GOT3 (cell line): ENCODE measurements at regions not wholly inside any gene's neighbourhood (a gene's known extent, or its start where the extent isn't known, plus 50 kb on each side); places are given as distances from the start of the nearest gene placed in this dataset.
"Not testable (repeated sequence)": the region's sequence is repeated elsewhere in the genome, so short reads cannot be mapped to it uniquely, and the experiment has no call there.

ENCODE experiments used
- DNase-seq: peaks from one replicate; lab custom pipeline; 2025; ENCODE audit warnings: mixed read lengths; lab: John Stamatoyannopoulos, UW

GRCh38 chr18:59848002-59848401 is 51.8 kb upstream of the PMAIP1 start:
- DNase-seq, result no peak

DNA sequence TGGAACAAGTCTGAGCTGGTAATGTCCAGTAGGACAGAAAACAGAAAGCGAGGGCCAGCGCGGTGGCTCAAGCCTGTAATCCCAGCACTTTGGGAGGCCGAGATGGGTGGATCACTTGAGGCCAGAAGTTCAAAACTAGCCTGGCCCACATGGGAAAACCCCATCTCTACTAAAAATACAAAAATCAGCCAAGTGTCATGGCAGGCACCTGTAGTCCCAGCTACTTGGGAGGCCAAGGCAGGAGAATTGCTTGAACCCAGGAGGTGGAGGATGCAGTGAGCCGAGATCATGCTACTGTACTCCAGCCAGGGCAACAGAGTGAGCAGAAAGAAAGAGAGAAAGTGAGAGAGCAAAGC is 52.3 kb upstream of the PMAIP1 start:
- not testable (repeated sequence) for DNase-seq

DNA sequence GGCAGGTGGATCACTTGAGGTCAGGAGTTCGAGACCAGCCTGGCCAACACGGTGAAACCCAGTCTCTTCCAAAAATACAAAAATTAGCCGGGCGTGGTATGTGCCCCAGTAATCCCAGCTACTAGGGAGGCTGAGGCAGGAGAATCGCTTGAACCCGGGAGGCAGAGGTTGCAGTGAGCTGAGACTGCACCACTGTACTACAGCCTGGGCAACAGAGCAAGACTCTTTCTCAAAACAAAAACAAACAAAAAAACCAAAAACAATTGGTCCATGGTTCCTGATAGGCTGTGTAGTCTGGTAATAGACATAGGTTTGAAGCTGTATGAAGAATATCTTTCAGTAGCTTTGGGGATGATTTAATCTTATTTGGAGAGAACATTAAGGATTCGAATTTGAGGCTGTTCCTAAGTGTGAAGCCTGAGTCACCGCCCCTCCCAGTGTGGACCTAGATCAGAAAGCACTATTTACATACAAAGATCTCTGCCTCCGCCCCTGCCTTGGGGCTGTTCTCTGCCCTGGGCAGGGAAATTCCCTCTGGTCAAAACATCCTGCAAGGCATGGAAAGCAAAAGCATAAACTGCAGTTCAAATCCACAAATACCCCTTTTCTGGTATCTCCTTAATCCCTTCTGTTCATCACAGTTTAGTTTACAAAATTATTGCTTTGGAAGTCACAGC is 52.8 kb upstream of the PMAIP1 start:
- DNase-seq, result no peak

GRCh38 chr18:59842947-59843346 is 56.8 kb upstream of the PMAIP1 start:
- DNase-seq, result no peak

DNA sequence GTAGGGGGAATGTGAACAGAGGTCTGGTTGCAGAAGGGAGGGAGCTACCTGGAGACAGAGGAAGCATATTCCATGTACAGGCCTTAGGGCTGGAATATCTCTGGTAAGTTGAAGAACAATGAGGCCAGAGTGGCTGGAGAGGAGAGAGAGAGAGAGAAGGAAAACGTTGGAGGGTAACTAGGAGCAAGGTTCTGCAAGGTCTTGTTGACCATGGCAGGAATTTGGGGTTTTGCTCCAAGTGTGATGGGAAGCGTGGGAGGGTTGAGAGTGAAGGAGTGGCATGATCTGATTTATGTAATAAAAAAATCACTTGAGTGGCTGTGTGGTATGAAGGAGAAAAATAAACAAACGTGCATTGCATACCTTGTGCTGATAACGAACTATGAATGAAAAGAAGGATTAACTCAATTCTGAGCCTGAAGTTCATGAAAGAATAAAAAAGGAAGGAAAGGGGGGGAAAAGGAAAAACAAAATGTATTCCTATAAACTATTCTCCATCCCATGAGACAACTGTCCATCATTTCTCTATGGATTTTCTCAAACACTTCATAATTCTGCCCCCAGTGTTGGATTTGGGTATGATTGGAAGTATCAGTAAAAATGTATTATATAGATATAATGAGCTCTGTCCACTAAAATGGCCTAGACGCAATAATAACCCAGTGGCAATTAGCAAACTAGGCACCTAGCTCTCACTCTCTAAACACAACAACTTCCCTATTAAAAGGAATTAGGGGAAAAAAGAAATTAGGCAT is 59.7 kb upstream of the PMAIP1 start:
- DNase-seq, result no peak

- DNase-seq, result no peak
Observed at GRCh38 chr18:59839246-59839645, 60.5 kb upstream of the PMAIP1 start.

- DNase-seq, result no peak
Observed at GRCh38 chr18:59837586-59837985, 62.2 kb upstream of the PMAIP1 start.

GRCh38 chr18:59835605-59836379 is 64.0 kb upstream of the PMAIP1 start:
- no peak for DNase-seq

GRCh38 chr18:59834267-59834666 is 65.5 kb upstream of the PMAIP1 start:
- no peak for DNase-seq

DNA sequence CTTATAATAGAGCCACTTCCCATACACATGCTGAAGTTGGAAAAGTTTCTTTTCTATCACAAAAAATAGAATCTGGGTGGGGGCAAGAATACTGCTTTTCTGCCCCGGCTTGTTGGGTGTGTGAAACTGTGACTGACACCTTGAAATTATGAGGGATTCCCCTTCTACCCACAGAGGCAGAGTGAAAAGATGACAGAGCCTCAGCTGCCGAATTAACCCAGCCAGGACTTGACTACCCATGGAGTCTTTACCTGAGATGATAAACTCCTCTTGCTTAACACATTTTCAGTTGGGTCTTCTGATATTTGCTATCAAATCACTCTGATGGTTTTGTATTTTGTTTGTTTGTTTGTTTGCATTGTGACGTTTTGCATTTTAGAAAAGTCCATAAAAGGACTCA is 66.0 kb upstream of the PMAIP1 start:
- DNase-seq, result no peak

- no peak for DNase-seq
Observed at GRCh38 chr18:59823596-59824195, 76.1 kb upstream of the PMAIP1 start.

- DNase-seq, result no peak
Observed at GRCh38 chr18:59822612-59823550, 76.9 kb upstream of the PMAIP1 start.

DNA sequence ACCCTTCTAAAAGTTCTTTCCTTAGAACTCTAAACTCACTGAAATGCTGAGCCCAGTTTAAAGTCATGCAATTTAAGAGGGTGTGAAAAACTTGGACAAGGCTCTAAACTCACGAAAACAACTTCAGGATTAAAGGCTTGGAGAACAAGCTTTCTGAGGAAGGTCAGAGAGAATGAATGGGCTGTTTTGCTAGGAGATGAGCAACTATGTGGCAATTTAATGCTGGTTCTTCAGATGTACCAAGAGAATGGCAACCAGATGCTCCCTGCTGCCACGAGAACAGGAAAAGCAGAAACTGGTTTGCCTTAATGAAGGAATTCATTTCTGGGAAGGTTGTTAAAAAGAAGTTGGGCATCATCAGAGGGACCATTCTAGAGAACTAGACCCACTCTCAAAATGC is 77.8 kb upstream of the PMAIP1 start:
- DNase-seq, result no peak

GRCh38 chr18:59820663-59821062 is 79.1 kb upstream of the PMAIP1 start:
- no peak for DNase-seq

- no peak for DNase-seq
Observed at GRCh38 chr18:59818769-59819168, 81.0 kb upstream of the PMAIP1 start.

- no peak for DNase-seq
Observed at GRCh38 chr18:59814891-59815290, 84.9 kb upstream of the PMAIP1 start.

DNA sequence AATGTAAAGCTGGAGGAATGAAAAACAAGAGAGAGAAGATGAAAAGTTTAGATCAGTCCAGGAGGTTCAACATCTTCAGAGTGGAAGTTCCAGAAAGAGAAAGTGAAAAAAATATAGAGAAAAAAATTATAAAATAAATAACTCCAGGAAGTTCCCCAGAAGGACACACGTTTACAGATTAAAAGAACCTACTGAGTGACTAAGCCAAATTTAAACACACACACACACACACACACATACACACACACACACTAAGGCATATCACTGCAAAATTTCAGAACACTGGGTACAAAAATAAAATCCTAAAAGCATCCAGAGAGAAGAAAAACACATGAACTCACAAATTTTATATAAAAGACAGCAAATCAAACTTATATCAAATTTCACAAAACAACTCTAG is 85.9 kb upstream of the PMAIP1 start:
- DNase-seq, result no peak

DNA sequence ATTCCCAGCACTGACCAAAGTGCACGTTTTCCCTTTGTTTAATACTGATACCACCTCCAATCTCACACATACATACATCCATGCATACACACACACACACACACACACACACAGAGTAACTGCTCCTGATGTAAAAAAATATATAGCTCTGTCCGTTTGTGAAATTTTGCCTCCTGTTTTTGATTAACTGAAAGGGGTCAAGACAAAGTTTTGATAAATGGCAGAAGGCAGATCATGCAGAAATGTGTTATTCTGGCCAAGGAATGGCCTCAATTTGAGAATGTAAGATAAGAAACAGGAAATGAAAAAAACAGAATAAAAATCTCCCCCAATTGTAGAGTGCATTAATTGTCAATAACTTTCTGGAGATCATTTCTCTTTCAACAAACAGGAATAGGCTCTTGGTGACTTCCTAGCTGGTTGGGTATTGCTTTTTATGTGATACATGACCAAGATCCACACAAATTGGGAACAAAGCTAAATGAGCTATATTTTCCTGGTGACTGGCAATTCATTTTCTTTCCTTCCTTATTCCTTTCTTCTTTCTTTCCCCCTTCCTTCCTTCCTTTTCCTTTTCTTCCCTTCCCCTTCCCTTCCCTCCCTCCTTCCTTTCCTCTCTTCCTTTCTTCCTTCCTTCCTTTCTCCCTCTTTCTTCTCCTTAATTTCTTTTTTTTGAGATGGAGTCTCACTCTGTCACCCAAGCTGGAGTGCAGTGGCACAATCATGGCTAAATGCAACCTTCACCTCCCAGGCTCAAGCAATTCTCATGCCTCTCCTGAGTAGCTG is 88.9 kb upstream of the PMAIP1 start:
- no peak for DNase-seq

GRCh38 chr18:59810183-59810582 is 89.6 kb upstream of the PMAIP1 start:
- no peak for DNase-seq

GRCh38 chr18:59802031-59802430 is 97.8 kb upstream of the PMAIP1 start:
- DNase-seq, result no peak

DNA sequence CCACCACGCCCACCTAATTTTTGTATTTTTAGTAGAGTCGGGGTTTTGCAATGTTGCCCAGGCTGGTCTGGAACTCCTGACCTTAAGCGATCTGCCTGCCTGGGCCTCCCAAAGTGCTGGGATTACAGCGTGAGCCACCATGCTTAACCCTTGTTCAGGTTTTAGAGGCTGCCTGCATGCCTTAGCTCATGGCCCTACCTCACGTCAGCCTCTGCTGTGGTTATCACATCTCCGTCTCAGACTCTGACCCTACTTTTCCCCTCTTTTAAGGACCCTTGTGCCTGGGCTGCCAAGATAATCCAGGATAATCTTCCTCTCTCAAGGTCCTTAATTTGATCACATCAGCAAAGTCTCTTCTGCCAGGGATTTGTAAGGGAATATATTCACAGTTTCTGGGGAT is 98.2 kb upstream of the PMAIP1 start:
- no peak for DNase-seq
